ENCODE measurements at regions not wholly inside any gene's neighbourhood (a gene's known extent, or its start where the extent isn't known, plus 50 kb on each side); places are given as distances from the start of the nearest gene placed in this dataset.
A peak's percentile ranks its signal among the peaks of the same experiment; 100 is the strongest.

DNA sequence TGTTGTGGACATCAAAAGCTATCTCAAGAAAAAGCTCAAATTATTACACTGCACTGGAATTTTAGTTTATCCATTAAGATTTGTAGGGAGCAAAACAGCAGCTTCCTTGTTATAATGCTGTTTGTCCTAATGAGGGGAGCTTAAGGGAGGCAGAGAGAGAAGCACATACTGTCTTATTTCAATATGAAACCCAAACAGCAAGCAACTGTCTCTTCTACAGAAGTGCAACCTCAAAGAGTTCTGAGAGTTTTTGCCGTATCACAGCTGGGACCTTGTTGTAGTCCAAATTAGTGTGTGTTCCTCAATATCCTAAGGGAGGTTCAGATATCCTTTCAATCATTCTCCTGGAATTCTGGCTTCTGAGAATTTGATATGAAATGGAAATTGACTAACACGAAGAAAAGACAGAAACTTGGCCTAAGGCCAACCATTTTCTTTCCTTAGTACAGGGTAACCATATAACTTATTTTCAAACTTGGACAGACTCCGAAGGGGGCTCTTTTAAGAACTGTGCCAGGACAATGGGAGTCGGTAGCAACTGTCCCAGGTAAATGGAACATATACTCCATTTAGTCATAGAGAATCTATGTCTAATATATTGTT, 149.3 kb upstream of the CCN2 start:
- DNase-seq (ENCODE audit: low read depth, low spot score): no peak

DNA sequence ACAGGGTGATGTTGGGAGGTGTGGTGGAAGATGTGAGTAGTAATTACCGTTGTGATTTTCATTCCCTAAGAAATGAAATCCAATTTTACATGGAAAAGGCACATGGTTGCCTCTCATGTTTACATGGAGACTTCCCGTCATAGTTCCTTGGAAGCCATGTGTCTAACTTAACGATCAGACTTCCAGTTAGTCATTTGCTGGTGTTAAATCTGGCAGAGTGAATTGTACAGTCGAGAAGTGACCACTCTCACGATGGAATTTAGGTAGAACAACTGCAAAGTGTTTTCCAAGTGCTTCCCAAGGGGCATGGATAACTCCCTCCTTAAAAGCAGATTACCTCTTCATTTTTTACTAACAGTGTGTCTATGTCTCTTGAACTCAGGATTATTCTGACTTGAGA, 145.8 kb upstream of the CCN2 start:
- DNase-seq (ENCODE audit: low read depth, low spot score): no peak

DNA sequence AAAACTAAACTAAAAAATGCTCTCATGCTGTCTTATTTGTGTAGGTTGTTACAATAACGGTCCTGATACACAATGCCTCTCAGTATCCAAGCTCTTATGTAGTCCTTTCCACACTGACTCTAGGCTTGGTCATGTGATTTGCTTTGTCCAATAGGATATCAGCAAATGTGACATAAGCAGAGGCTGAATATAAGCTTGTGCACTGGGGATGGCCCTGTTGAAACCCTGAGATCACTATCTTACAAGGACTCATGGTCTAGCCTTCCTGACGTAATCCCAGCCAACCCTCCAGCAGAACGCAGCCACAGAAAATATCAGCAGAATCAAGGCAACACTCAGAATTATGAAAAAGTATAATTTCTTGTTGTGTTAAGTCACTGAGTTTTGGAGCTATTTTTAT, 145.1 kb upstream of the CCN2 start:
- DNase-seq (ENCODE audit: low read depth, low spot score): no peak

DNA sequence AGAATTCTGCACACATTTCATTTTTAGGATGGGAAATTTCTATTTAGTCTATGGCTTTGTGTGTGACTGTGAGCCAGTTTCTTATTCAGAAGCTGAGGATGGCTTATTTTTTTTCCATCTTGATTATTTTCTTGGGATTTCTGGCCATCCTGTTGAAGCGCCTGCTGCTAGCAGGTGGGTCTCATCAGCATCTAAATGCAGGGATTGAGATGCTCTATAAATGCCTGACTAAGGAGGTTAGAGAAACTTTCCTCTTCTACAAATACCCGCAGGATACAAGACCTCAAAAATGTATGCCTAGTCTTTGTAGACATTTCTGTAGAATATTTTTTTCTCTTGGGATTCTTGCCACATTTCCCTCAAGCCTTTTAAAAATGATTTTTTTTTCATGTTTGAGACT, 138.0 kb upstream of the CCN2 start:
- no peak for DNase-seq (ENCODE audit: low read depth, low spot score)

DNA sequence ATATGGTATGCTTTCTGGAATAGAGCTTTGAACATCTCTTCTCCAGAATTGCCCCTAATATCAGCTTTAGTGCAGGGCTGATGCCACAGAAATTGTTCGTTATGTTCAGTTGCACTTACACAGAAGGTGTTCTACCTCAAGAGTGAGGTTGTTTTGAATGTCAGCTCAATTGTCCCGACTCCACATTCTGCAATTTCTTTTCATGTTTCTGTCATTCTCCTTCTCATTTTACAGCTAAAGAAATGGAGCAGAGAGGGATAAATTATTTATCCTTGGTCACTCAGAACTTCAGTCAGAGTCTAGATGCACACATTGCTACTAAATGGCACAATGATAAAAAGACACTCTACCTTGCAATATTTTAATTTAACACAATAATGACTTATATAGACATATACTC, 137.0 kb upstream of the CCN2 start:
- no peak for DNase-seq (ENCODE audit: low read depth, low spot score)

DNA sequence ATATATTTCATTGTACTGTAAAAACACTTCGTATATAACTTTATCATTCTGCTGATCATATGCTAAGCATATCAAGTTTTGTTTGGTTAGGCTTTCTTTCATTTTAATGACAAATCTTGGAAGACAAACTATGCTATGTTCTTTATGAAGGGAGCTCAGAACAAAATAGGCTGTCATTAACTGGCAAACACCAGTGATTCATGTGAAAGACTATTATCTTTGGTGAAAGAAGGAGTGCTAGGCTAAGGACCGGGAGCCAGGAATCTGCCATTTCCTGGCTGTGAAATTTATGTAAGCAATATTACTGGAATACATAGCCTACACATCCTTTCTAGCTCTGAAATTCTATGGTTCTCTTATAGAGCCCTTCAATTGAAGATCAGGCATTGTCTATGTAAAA, 136.2 kb upstream of the CCN2 start:
- DNase-seq (ENCODE audit: low read depth, low spot score): no peak

DNA sequence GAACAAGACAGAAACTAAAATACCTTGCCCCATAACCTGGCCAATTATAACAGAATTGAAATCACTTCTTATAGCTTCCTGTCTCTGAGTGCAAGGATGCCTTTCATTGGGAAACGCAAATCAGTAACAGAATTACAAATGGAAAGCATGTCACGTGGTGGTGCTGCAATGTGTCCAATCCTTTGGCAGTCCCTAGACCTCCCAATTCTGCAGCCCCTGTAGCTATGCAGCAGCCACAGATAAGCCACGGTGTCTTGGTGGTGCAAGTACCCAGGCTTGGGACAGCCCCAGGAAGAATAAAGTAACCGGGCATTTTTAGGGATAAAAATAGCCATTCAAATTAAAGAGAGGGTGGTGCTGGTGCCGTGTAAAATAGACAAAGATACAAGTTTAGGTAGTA, 134.6 kb upstream of the CCN2 start:
- no peak for DNase-seq (ENCODE audit: low read depth, low spot score)

DNA sequence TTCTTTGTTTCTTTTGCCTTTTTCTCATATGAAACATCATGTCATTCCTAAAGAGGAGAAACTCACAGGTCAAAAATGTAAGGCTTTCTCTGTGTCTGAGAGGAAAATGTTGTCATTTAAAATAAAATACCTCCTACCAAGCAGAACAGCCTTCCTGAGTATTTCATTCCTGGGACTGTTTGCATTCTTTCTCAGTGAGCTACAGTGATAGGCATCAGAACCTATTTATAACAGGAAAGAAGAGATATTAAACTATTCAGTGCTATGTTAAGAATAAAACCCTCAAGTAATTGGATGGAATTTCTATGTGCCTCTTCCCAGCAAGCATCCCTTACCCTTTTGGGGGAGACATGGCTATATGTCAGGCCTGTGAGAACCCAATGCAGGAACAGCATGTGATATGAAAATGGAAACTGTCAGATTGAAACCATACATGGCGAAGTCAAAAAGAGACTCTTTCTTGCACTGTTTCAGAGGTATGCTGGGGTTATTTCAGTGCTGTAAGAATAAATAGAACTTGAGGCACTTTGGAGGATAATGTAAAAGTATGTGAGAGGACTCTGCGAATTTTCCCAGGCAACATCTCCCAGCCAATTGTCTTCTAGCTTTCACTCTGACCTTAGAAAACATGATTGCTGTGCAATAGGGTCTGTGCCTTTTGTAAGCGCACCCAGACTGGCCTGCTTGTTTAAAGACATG, 133.8 kb upstream of the CCN2 start:
- peak; percentile 54 for DNase-seq (ENCODE audit: low read depth, low spot score)

DNA sequence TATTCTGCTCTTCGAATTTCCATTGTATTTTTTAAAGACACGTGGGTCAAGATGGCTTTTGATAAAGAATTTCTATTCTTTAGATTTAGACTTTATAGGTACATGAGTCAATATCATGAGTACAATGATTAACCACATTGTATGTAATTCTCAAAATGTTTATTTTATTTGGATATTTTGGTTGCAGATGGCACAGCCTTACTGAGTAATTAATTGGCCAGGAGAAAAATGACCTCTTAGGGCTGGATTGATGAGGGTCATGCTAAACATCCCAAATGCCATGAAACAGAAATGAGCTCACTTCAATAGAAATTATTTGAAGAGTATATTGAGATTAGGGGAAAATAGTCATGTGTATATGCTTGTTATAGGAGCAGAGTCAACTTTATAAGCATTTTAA, 131.2 kb upstream of the CCN2 start:
- no peak for DNase-seq (ENCODE audit: low read depth, low spot score)

DNA sequence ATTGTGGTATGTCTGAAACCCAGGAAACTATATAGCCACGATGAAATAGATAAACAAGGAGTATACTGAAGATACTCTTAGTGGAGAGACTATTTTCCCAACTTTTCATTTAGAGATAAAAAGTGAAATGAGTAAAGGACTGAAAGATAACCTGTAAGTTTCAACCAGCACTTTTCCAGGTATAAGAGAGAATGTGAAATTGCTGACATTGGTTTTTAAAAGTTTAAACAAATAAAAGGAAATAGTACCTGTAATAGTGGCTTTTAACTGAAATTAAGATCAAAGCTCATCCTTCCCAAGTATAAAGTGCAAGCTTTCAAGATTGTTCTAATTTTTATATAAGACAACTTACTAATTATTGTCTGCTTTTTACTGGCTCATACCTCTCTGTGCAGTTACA, 130.2 kb upstream of the CCN2 start:
- DNase-seq (ENCODE audit: low read depth, low spot score): no peak

DNA sequence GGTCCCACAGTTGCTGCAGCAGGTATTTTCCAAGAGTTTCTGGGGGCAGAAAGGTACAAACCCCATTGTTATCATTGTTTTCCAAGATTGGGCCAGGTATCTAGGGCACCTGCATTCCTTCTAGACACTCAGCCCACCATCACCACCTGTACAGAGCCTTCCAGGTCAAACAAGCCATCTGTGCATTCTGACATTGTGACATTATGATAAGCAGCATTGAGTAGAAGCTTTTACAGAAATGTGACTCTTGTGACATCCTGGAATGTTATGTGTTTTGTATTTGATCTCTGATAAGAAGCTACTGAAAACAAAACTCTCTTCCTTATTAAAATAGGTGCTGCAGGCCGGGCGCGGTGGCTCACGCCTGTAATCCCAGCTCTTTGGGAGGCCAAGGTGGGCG, 128.1 kb upstream of the CCN2 start:
- DNase-seq (ENCODE audit: low read depth, low spot score): no peak

DNA sequence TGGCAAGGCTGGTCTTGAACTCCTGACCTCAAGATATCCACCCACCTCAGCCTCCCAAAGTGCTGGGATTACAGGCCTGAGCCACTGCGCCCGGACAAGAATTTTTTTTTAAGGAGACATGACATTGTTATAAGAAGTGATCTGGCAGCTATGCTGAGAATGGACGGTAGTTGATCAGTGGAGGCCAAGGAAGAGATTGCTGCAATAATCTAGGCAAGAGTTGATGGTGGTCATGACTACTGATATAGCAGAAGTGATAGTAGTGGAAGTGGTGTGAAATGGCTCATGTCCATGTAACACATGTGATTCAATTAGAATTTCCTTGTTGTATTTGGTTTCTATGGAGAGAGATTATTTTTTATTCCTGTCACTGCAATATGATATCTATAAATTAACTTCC, 125.3 kb upstream of the CCN2 start:
- no peak for DNase-seq (ENCODE audit: low read depth, low spot score)

DNA sequence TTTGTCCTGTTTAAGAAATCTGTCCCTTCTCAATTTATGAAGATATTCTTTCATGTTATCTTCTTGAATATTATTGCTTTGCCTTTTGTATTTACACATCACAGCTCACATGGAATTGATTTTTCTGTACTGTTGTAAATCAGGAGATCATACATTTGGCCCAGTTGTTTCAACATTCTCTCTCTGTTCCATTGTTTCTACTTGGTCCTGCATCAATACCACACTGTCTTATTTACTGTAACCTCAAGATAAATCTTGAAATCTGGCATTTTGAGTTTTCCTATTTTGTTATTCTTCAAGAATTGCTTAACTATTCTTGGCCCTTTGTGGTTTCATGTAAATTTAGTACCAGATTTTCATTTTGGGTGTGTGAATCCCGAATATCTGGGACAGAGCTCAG, 121.7 kb upstream of the CCN2 start:
- no peak for DNase-seq (ENCODE audit: low read depth, low spot score)

DNA sequence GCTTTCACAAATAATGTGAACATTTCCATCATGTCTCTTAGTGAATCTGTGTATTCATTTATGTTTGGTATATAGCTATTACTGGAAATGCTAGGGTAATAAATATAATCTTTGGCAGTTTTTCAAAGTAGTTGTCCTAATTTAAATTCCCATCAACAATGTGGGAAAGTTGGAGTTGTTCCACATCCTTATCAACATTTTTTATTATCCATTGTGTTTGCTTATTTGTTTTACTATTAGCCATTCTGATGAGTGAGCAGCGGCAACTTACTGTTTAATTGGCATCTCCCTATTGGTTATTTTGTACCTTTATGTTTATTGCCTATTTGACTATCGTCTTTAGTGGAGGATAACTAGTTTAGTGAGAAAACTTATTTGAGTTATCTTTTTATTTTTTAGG, 121.1 kb upstream of the CCN2 start:
- DNase-seq (ENCODE audit: low read depth, low spot score): no peak

DNA sequence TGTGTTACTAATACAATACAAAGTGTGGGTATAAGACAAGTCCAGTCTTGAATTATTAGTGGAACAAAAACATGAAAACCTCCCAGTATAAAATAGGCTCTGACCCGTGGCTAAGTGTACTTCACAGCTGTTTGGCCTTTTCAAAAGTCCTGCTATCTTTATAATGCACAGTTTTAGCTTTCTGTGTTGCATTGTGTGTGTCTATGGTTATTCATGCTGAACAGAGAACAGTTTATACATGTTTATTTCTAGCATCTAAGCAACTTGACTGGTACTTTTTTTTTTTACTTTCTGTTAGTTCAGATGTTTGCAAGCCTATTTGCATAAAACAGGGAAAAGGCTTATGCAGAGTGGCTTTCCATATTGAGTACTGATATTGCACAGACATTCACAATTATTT, 119.2 kb upstream of the CCN2 start:
- no peak for DNase-seq (ENCODE audit: low read depth, low spot score)

DNA sequence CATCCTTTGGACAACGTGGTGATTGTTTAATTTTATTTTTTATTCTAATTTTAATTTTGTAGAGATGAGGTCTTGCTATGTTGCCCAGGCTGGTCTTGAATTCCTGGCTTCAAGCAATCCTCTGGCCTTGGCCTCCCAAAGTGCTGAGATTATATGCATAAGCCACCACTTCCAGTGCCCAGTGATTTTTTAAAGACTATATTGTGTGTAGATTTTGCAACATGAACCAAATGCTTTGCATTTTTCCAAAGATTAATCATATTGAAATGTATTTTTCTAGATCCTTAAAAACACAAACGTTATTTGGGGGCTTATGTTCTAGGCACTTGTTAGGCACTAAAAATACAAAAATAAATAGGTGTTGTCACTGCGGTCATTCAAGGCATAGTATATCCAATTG, 117.6 kb upstream of the CCN2 start:
- DNase-seq (ENCODE audit: low read depth, low spot score): no peak

DNA sequence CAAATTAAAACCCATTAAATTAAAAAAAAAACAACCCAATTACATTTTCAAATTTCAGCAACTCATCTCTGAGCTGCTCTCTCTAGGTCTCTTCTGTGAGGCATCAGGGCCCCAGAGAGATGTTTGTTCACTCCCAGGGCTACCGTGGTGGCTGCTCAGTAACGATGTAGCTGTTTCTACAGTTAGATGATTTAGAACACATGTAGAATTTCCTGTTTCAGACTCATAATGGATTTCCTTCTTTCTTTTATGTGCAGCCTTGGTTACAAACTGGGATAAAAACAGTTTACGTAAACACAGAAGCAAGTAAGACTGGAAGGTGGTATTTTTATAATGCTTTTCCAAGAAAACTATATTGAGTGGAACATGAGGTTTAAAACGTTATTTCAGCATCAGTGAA, 116.1 kb upstream of the CCN2 start:
- no peak for DNase-seq (ENCODE audit: low read depth, low spot score)

DNA sequence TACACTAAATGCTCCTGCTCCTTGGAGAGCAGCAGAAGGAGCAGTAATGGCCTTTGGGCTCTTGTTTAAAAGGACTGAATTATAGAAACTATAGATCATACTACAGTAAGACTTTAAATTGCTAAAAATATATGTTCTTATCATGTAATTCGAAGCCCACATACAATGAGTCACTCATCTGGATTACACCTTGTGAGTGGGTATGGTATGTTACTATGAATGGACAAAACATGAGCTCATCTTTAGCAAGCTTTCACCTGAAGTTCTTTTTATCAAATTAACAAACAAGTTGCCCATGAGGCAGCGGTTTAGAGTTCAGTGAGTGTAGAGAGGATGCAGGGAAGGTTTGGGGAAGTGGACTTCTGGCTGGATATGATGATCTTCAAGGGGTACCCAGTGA, 114.4 kb upstream of the CCN2 start:
- no peak for DNase-seq (ENCODE audit: low read depth, low spot score)

DNA sequence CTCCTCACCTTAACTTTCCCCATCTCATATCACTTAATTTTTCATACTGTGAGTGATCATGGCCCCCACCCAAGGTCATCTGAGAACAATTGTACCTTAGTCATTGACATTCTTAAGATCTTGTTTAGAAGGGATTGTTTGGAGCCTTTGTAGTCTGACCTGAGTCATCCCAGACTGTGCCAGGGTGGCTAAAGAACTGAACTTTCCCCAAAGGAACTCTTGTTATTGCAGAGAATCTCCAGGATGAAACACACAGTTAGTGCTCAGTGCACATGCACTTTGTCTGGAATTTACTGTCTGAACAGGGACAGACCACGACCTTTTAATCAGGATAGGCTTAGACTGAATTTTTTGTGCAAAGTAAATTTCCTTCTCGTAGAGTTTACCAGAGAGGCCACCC, 112.6 kb upstream of the CCN2 start:
- DNase-seq (ENCODE audit: low read depth, low spot score): no peak

DNA sequence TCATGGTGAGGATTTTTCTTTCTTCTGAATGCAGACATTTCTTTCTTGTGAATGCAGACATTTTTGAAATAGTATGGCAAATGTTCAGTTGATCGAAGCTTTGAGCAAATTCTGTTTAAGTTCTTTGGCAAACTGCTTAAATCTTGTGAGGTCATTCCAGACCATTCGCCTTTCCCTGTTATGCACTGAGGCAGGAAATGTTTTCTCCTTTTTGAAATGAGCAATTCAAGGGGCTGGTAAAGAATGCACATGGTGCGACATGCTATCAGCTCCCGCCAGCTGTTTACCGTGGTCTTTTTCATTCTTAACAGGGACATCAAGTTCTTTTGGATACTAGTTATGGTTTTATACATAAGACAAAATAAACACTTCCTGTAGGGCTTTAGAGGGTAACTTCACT, 112.0 kb upstream of the CCN2 start:
- DNase-seq (ENCODE audit: low read depth, low spot score): no peak

DNA sequence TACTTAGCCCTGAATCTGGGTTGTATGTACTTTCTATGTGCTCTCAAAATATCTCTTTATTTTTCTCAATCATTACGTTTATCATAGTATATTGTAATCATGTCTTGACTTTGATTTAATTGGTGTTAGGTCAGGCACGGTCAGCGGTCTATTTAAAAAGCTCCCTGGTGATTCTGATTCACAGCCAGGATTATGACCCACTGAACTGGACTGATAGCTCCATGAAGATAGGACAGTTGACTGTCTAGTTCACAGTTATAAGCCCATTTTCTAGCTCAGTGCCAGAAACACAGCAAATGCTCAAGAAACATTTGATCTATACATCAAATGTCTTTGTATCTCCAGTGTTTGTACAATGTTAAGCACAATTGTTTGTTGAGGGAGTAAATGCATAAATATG, 111.5 kb upstream of the CCN2 start:
- DNase-seq (ENCODE audit: low read depth, low spot score): no peak

DNA sequence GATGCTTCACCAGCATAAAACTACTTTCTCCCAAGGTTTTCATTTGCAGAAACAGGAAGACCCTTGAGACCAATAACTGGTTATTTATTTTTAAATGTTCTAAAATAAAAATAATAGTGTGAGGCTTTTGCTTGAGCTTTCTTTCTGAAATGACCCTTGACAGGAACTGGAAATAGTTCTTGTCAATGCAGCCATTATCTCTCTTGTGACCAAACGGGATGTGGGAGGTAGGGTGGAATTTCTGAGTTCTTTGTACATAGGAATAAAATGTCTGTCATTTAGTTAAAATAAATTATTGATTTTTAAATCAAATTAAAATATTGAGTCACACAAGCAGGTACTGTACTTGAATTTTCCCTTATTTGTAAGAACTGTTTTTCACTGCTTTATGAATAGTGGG, 110.2 kb upstream of the CCN2 start:
- DNase-seq (ENCODE audit: low read depth, low spot score): no peak

DNA sequence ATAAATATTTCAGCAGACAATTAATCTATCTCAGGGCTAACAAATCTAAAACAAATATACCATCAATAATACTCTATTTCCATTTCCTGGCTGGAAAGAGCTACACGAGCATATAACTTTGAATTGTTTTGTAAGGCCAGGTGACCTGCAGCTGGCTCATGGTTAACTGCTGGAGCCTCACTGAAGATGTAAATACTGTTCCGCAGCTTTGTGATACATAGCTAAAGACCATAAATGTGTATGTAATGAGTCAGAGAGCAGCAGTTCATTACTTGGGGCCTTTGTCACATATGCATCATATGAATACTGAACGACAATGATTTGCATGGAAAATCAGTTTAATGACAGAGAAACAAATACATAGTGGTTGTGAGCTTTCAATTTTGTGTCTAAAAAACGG, 109.4 kb upstream of the CCN2 start:
- DNase-seq (ENCODE audit: low read depth, low spot score): no peak

DNA sequence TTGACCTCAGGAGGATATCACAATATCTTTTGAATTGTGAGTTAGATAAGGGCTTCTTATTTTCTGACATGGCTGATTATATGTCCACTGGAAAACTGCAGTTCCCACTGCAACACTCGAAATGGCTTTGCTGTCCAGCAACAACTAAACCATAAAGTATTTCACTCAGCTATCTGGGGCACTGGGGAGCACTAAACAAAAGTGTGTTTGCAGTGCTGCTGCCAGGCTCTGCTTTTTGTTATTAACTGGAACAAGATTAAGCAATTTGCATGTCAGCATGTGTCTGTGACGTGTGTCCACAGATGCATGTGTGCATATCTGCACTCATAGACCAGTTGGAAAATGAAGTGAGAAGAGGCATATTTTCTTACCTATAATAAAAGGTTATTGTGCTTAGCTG, 107.8 kb upstream of the CCN2 start:
- DNase-seq (ENCODE audit: low read depth, low spot score): no peak
